HG02588 (cell line): ENCODE measurements at regions not wholly inside any gene's neighbourhood (a gene's known extent, or its start where the extent isn't known, plus 50 kb on each side); places are given as distances from the start of the nearest gene placed in this dataset.

Experiments used
- ATAC-seq: cut with Tn5 transposase; IDR thresholded peaks from one replicate; pipeline ENCODE4 v1.9.1; 2021; ENCODE audit warnings: mild to moderate bottlenecking, moderate library complexity; ENCODE audit not compliant: unreplicated experiment

- ATAC-seq, result no peak
These were observed 818.8 kb upstream of the NR2F2 start for GRCh38 chr15:95511671-95512070.

- no peak for ATAC-seq
These were observed 817.6 kb upstream of the NR2F2 start for GRCh38 chr15:95512906-95513305.

- ATAC-seq, result no peak
These were observed 810.6 kb upstream of the NR2F2 start for GRCh38 chr15:95519887-95520286.

GRCh38 chr15:95520511-95520910 is 810.0 kb upstream of the NR2F2 start:
- no peak for ATAC-seq

- no peak for ATAC-seq
These were observed 809.6 kb upstream of the NR2F2 start for GRCh38 chr15:95520922-95521321.

- ATAC-seq, result no peak
These were observed 808.0 kb upstream of the NR2F2 start for GRCh38 chr15:95522533-95522932.

- ATAC-seq, result no peak
These were observed 801.6 kb upstream of the NR2F2 start for GRCh38 chr15:95528920-95529319.

GRCh38 chr15:95536638-95537037 is 793.9 kb upstream of the NR2F2 start:
- ATAC-seq, result no peak

- no peak for ATAC-seq
These were observed 791.8 kb upstream of the NR2F2 start for GRCh38 chr15:95538693-95539092.

- ATAC-seq, result no peak
These were observed 789.2 kb upstream of the NR2F2 start for GRCh38 chr15:95541301-95541700.

- ATAC-seq, result no peak
These were observed 781.2 kb upstream of the NR2F2 start for GRCh38 chr15:95549168-95549738.

GRCh38 chr15:95550702-95551101 is 779.8 kb upstream of the NR2F2 start:
- no peak for ATAC-seq

GRCh38 chr15:95556225-95556624 is 774.3 kb upstream of the NR2F2 start:
- no peak for ATAC-seq

GRCh38 chr15:95556866-95557225 is 773.7 kb upstream of the NR2F2 start:
- no peak for ATAC-seq

- ATAC-seq, result no peak
These were observed 773.1 kb upstream of the NR2F2 start for GRCh38 chr15:95557226-95558046.

GRCh38 chr15:95558131-95558530 is 772.4 kb upstream of the NR2F2 start:
- no peak for ATAC-seq

GRCh38 chr15:95558916-95559315 is 771.6 kb upstream of the NR2F2 start:
- no peak for ATAC-seq

- no peak for ATAC-seq
These were observed 770.6 kb upstream of the NR2F2 start for GRCh38 chr15:95559875-95560394.

- no peak for ATAC-seq
These were observed 769.0 kb upstream of the NR2F2 start for GRCh38 chr15:95561463-95561862.

GRCh38 chr15:95563634-95564033 is 766.9 kb upstream of the NR2F2 start:
- ATAC-seq, result no peak

- ATAC-seq, result no peak
These were observed 765.4 kb upstream of the NR2F2 start for GRCh38 chr15:95565016-95565600.

- no peak for ATAC-seq
These were observed 764.8 kb upstream of the NR2F2 start for GRCh38 chr15:95565690-95566089.
